B cell (primary cell): ENCODE measurements at regions not wholly inside any gene's neighbourhood (a gene's known extent, or its start where the extent isn't known, plus 50 kb on each side); places are given as distances from the start of the nearest gene placed in this dataset.

ENCODE experiments used
- EZH2 ChIP-seq: IDR thresholded peaks from 2 replicates; pipeline ENCODE4 v1.6.1; 2012; ENCODE audit warnings: borderline replicate concordance, low read depth, mild to moderate bottlenecking, moderate library complexity, low read length; ENCODE audit not compliant: insufficient read depth, poor library complexity, severe bottlenecking
- TF ChIP-seq, protein P1 (sequence below): fragments of 200-600 bp; IDR thresholded peaks from one replicate; pipeline ENCODE4 v1.8.0; 2022; ENCODE audit warnings: antibody characterized with exemption, mild to moderate bottlenecking

DNA sequence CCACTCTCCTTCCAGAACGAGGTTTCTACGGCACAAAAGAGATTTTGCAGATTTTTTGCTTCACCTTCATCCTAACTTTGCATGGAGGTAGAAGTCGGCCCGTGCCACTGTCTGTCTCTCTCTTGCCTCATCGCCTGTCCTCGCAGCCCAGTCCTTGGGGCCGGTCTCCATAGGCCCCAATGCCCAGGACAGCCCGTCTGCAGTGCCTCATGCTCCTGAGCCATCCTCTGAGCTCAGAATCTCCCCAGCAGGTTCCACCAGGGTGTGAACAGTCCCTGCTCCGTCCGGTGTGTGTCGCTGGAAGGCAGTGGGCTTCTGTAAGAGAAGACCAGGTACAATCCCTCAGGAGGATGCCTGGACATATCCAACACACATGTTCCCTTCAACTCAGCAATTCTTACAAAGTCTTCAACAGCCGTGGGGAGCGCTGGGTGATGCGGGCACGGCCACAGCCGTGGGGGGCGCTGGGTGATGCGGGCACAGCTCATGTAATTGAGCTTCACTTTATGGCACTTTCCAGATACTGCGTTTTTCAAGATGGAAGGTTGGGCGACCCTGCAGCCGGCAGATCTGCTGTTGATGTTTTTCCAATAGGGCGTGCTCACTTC is 231.9 kb downstream of the DLL1 start:
- TF ChIP-seq, protein P1, sequence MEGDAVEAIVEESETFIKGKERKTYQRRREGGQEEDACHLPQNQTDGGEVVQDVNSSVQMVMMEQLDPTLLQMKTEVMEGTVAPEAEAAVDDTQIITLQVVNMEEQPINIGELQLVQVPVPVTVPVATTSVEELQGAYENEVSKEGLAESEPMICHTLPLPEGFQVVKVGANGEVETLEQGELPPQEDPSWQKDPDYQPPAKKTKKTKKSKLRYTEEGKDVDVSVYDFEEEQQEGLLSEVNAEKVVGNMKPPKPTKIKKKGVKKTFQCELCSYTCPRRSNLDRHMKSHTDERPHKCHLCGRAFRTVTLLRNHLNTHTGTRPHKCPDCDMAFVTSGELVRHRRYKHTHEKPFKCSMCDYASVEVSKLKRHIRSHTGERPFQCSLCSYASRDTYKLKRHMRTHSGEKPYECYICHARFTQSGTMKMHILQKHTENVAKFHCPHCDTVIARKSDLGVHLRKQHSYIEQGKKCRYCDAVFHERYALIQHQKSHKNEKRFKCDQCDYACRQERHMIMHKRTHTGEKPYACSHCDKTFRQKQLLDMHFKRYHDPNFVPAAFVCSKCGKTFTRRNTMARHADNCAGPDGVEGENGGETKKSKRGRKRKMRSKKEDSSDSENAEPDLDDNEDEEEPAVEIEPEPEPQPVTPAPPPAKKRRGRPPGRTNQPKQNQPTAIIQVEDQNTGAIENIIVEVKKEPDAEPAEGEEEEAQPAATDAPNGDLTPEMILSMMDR: no peak
- no peak for TF ChIP-seq EZH2
